ENCODE measurements at regions not wholly inside any gene's neighbourhood (a gene's known extent, or its start where the extent isn't known, plus 50 kb on each side); places are given as distances from the start of the nearest gene placed in this dataset.

GRCh38 chr7:132687016-132687415, 110.7 kb upstream of the PLXNA4 start:
- H3K36me3 ChIP-seq = no peaks in the 10 kb centered on the region
- no peak for TF ChIP-seq POLR2AphosphoS5 (IDR thresholded peaks at IDR 0.05; ENCODE audit: insufficient read depth in 1 of 2, low read depth in 1 of 2)
- TF ChIP-seq POLR2A (IDR thresholded peaks at IDR 0.05) = no peak
- TF ChIP-seq CTCF (IDR thresholded peaks at IDR 0.05) = no peak
- no peak for DNase-seq (ENCODE audit: extremely low spot score in 2 of 2)
- H3K4me3 ChIP-seq = no peak overlapping the region
- H3K27me3 ChIP-seq = no peaks in the 10 kb centered on the region
- intact Hi-C loops (cut with DNase I) = no loop called here
- H3K27ac ChIP-seq = no peak overlapping the region
- H3K9me3 ChIP-seq = no peaks in the 10 kb centered on the region
- H3K4me1 ChIP-seq = no peaks in the 10 kb centered on the region

DNA sequence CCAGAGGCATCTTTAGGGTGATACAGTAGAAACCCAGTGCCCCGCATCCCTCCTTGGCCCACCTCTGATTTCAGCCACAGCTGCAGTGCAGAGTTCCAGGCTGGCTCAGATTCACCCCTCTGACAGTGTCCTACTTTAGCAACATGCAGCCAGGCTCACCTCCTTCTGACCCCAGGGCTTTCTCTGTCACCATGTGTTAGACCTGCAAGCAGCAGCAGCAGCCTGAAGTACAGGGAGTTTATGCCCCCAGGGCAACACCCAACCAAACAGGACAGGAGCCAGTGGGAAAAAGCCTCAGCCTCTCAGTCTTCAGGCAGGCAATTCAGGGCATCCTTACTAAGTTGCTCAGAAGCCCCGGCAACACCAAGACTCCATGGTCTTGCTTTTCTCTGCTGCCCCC, 109.0 kb upstream of the PLXNA4 start:
- H3K4me1 ChIP-seq = no peaks in the 10 kb centered on the region

DNA sequence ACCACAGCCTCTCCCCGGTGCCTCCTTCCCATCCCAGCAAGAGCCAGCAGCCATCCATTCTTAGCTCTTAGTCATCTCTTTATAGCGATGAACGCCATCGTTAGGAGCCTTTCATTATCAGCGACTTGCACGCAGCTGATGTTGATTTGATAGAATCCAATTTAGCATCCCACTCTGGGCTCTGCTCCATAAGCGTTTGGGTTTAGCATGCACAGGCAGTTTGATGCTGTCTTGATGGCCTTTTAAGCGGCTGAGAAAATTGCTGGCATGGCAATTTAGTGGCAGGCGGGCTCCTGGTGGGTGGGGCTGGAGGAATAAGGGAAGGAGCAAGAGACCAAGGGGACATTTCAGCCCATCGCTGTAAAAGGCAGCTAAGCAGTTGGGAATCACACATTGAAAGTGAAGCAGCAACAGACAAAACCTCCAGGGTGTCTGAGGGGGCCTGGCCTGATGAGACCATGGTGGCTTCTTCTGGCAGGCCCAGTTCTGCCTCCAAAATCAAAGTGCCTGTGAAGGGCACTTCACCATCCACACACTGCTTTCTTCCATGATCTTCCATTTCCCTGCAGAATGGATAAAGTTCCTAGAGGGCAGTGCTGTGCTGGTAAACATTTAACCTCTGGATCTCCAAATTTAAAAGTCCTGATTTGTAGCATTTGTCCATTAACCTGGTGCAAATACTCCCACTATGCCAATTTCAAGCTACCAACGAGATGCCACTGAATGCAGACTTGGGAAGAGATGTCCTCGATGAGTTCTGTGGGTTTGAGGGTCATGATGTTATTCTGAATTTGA, 107.8 kb upstream of the PLXNA4 start:
- no peak overlapping the region for H3K27ac ChIP-seq
- TF ChIP-seq POLR2A (IDR thresholded peaks at IDR 0.05) (no peak), POLR2AphosphoS5 (IDR thresholded peaks at IDR 0.05; ENCODE audit: insufficient read depth in 1 of 2, low read depth in 1 of 2) (no peak), CTCF (IDR thresholded peaks at IDR 0.05) (no peak)
- no peak for DNase-seq (ENCODE audit: extremely low spot score in 2 of 2)
- no peaks in the 10 kb centered on the region for H3K27me3 ChIP-seq
- no peaks in the 10 kb centered on the region for H3K9me3 ChIP-seq
- intact Hi-C loops (cut with DNase I) = no loop called here
- no peaks in the 10 kb centered on the region for H3K4me1 ChIP-seq
- H3K4me3 ChIP-seq = no peak overlapping the region
- no peaks in the 10 kb centered on the region for H3K36me3 ChIP-seq

More for the DNA sequence above, 109.0 kb upstream of the PLXNA4 start:
- Histone ChIP-seq H3K4me3 (no peak overlapping the region), H3K9me3 (no peaks in the 10 kb centered on the region), H3K36me3 (no peaks in the 10 kb centered on the region), H3K27me3 (no peaks in the 10 kb centered on the region), H3K27ac (no peak overlapping the region)
- no peak for DNase-seq (ENCODE audit: extremely low spot score in 2 of 2)
- intact Hi-C loops (cut with DNase I) = no loop called here
- no peak for TF ChIP-seq POLR2AphosphoS5 (IDR thresholded peaks at IDR 0.05; ENCODE audit: insufficient read depth in 1 of 2, low read depth in 1 of 2)
- TF ChIP-seq CTCF (IDR thresholded peaks at IDR 0.05) = no peak
- no peak for TF ChIP-seq POLR2A (IDR thresholded peaks at IDR 0.05)

- intact Hi-C loops (cut with DNase I) = no loop called here
- Histone ChIP-seq H3K4me3 (no peak overlapping the region), H3K4me1 (no peaks in the 10 kb centered on the region), H3K27me3 (no peaks in the 10 kb centered on the region), H3K36me3 (no peaks in the 10 kb centered on the region), H3K9me3 (no peaks in the 10 kb centered on the region), H3K27ac (no peak overlapping the region)
- no peak for DNase-seq (ENCODE audit: extremely low spot score in 2 of 2)
- TF ChIP-seq POLR2A (IDR thresholded peaks at IDR 0.05) (no peak), POLR2AphosphoS5 (IDR thresholded peaks at IDR 0.05; ENCODE audit: insufficient read depth in 1 of 2, low read depth in 1 of 2) (no peak), CTCF (IDR thresholded peaks at IDR 0.05) (no peak)
Observed at GRCh38 chr7:132681951-132682350, 105.7 kb upstream of the PLXNA4 start.

DNA sequence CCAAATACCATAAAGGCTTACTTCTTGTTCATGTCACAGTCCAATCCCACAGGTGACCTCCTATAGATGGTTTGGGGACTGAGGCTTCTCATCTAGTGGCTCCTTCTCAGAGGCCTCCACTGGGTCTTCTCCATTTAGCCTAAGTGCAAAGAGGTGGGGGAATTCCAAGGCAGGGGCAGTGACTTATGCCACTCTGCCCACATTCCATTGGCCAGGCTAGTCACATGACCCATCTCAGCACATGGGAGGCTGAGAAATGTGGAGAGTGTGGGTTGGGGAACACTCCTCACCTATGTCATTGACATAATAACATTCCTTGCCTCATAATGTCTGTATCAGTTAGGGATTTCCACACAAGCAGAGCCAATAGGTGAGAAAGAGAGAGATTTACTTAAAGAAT, 104.3 kb upstream of the PLXNA4 start:
- H3K36me3 ChIP-seq = no peaks in the 10 kb centered on the region
- H3K4me3 ChIP-seq = no peak overlapping the region
- intact Hi-C loops (cut with DNase I) = no loop called here
- no peak for TF ChIP-seq CTCF (IDR thresholded peaks at IDR 0.05)
- TF ChIP-seq POLR2AphosphoS5 (IDR thresholded peaks at IDR 0.05; ENCODE audit: insufficient read depth in 1 of 2, low read depth in 1 of 2) = no peak
- TF ChIP-seq POLR2A (IDR thresholded peaks at IDR 0.05) = no peak
- no peak overlapping the region for H3K27ac ChIP-seq
- DNase-seq (ENCODE audit: extremely low spot score in 2 of 2) = no peak
- H3K27me3 ChIP-seq = no peaks in the 10 kb centered on the region
- H3K4me1 ChIP-seq = no peaks in the 10 kb centered on the region
- H3K9me3 ChIP-seq = no peaks in the 10 kb centered on the region

Data from vagina (tissue), 2 donors.